NCI-H82 treated with DMSO at 0.1 percent for 48 hours (cell line): ENCODE measurements at regions not wholly inside any gene's neighbourhood (a gene's known extent, or its start where the extent isn't known, plus 50 kb on each side); places are given as distances from the start of the nearest gene placed in this dataset.
"Not testable (repeated sequence)": the region's sequence is repeated elsewhere in the genome, so short reads cannot be mapped to it uniquely, and the experiment has no call there.

Experiments
- DNase-seq: peaks from one replicate; lab custom pipeline; 2025; ENCODE audit not compliant: unreplicated experiment; lab: John Stamatoyannopoulos, UW

- not testable (repeated sequence) for DNase-seq
Observed at GRCh38 chr1:189225794-189226145, 1251.9 kb downstream of the BRINP3 start.

DNA sequence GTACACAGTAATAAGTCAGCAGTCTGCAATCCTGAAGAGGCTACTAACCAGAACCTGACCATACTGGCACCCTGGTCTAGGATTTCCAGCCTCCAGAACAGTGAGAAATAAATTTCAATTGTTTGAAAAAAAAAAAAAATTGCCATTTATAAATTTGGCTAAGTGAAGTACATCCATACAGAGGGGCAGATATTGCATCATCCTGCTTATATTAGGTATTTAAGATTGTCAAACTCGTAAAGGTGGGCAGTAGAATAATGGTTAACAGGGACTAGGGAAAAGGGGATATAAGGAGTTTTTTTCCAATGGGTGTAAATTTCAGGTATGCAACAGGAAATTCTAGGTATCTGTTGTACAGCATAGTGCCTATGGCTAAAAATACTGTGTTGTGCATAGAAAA lies 1250.9 kb downstream of the BRINP3 start:
- no peak for DNase-seq

- DNase-seq: no peak
Observed at GRCh38 chr1:189237008-189237407, 1240.7 kb downstream of the BRINP3 start.

GRCh38 chr1:189253601-189254350 lies 1223.9 kb downstream of the BRINP3 start:
- DNase-seq: peak; percentile 9

DNA sequence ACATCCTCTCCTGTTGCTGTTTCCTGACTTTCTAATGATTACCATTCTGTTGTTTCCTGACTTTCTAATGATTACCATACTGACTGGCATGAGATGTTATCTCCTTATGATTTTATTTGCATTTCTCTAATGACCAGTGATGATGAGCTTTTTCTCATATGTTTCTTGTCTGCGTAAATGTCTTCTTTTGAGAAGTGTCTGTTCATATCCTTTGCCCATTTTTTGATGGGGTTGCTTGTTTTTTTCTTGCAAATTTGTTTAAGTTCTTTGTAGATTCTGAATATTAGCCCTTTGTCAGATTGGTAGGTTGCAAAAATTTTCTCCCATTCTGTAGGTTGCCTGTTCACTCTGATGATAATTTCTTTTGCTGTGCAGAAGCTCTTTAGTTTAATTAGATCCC lies 1216.5 kb downstream of the BRINP3 start:
- not testable (repeated sequence) for DNase-seq

GRCh38 chr1:189269011-189269410 lies 1208.7 kb downstream of the BRINP3 start:
- no peak for DNase-seq

GRCh38 chr1:189274267-189274666 lies 1203.4 kb downstream of the BRINP3 start:
- no peak for DNase-seq

DNA sequence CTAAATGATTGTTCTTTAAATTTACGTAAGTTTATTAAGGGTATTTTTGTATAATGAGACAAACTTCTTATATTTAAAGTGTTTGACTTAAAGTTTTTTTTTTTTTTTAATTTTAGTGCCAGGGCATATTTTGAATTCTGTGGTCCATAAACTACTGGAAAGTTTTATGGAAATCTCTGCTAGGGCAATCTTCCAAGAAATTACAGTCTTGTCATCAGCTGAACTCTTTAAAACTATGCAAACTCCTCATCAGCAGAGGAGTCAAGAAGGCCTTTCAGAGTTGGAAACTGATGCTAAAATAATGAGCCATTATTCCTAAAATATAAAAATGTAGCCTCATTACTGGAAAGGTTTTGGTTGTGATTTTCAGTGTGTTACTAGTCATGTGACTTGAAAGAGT lies 1201.9 kb downstream of the BRINP3 start:
- no peak for DNase-seq

GRCh38 chr1:189289346-189289745 lies 1188.3 kb downstream of the BRINP3 start:
- DNase-seq: no peak

- no peak for DNase-seq
Observed at GRCh38 chr1:189301235-189301634, 1176.4 kb downstream of the BRINP3 start.

GRCh38 chr1:189305279-189305678 lies 1172.4 kb downstream of the BRINP3 start:
- DNase-seq: no peak

- no peak for DNase-seq
Observed at GRCh38 chr1:189311915-189312314, 1165.7 kb downstream of the BRINP3 start.

GRCh38 chr1:189312499-189312898 lies 1165.2 kb downstream of the BRINP3 start:
- DNase-seq: no peak

- no peak for DNase-seq
Observed at GRCh38 chr1:189313488-189313887, 1164.2 kb downstream of the BRINP3 start.

DNA sequence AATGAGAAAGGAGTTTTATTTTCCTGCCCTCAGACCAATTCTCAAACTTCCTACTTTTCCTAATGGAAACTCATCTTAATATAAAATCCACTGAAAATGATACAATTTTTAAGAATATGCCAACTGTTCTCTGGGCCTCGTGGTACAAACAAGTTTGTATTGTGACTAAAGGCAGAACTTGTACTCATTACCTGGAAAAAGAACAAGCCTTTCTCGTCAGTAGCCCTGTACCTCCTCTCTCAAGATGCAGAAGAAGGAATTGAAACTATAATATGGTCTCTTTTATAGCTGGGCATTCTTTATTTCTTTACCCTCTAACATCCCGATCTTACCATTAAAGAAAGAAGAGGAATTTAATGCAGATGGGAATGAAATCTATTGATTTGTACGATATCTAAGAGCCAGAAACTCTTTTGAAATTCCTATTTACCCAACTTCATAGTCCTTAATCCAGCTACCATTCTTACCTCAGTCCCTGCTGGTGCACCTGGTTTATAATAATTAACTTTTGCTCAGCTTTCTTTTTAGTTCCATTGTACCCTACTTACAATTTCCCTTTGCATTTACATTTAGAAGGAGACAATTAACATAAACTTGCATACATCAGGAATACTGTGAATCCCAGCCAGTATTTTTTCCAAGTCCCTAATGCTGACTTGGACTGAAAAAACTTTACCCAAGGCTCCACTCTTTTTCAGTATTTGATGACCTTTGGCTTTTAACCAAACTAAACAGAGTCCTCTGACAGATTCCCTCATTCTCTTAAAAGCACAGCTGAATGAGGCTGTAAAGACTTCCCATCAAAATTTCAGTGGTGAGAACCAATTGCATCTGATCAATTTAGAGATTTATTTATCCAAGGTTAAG lies 1162.4 kb downstream of the BRINP3 start:
- no peak for DNase-seq

GRCh38 chr1:189323091-189323490 lies 1154.6 kb downstream of the BRINP3 start:
- no peak for DNase-seq

- not testable (repeated sequence) for DNase-seq
Observed at GRCh38 chr1:189331071-189331470, 1146.6 kb downstream of the BRINP3 start.

GRCh38 chr1:189336115-189337100 lies 1141.3 kb downstream of the BRINP3 start:
- DNase-seq: no peak

DNA sequence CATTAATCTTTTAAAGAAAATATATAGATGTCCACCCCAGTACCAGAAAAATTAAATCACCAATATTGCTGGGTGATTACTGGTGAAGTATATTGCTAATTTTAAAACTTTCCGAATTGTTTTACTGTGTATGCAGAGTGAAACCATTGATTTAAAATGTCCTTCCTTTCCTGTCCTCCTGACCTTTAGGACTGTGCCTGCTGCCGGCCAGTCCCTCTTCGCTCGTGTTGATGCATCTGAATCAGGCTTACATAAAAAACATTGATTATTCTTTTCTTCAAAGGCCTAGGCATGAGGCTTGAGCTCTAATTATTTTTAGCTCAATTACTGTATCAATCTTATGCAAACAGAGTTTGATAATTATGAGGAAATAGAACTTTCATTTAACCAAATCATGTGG lies 1128.1 kb downstream of the BRINP3 start:
- no peak for DNase-seq

DNA sequence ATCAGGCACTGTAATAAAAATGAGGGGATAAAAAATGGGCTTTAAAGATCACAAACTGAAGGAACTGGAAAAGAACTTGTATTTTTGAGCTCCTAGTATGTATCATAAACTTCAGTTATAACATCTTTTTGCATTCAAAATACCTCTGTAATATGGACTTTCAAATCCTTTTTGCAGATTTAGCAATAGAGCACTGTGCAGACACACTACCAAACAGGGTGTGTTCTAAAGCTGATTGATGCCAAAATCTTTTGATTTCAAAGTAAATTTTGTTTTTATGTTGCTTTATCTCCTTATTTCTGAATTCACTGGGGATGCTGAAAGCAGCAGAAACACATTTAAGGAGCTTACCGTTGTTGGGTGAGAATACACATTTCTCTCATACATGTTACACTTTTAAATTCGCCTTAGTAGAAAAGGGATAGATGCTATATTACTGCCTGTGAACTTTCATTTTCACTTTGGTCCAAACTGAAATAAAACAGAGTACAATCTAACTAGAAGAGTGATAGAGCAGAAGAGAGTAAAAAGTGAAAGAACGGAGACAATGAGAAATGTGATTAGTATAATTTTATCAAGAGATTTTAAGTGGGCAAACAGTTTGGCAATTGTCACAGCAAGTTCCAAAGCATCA lies 1126.6 kb downstream of the BRINP3 start:
- no peak for DNase-seq

DNA sequence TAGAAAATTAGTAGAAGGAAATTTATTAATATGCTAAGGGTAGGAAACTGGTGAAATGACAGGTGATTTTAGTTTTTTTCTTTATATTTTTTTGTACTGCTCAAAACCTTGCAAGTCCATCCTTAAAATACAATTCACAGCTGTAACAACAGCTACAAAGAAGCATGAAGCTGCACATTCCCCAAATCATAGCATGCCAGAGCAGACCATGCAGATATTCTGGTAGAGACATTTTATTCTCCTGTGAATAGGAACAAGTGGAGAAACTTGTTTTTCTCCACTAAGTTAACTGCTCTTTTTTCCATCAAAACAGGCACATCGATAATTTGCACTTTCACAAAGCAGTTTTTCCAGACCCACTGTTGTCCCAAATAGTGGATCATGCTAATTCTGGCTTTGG lies 1125.7 kb downstream of the BRINP3 start:
- DNase-seq: no peak
